SK-N-SH (cell line): ENCODE measurements at regions not wholly inside any gene's neighbourhood (a gene's known extent, or its start where the extent isn't known, plus 50 kb on each side); places are given as distances from the start of the nearest gene placed in this dataset.

Source experiments
- CTCF ChIA-PET: fragments of 300-600, 350-600 bp; formaldehyde crosslinking; extraction: SDS; loops from one replicate; lab custom pipeline; 2021; lab: Yijun Ruan, JAX
- POLR2A ChIA-PET: fragments of 350-600 bp; sonication (Branson Sonifier 250); formaldehyde crosslinking; extraction: SDS; loops from one replicate; lab custom pipeline; 2020; ENCODE audit warnings: antibody characterized with exemption, inconsistent platforms; lab: Yijun Ruan, JAX
- DNase-seq: peaks from one replicate; pipeline ENCODE4 v3.0.0; 2012
- H2AFZ ChIP-seq: fragments of 200-600 bp; sonication (generic); 2 replicates; pipeline ENCODE4 v1.8.1; 2016; ENCODE audit warnings: antibody characterized with exemption, mild to moderate bottlenecking, low read depth
- H3F3A ChIP-seq: fragments of 200-600 bp; sonication (generic); replicated peaks from 2 replicates; pipeline ENCODE3; 2016; ENCODE audit warnings: antibody characterized with exemption, mild to moderate bottlenecking; ENCODE audit not compliant: insufficient read depth
- H3K27ac ChIP-seq, 2 experiments: fragments of 200-500 bp in 1 of 2; fragments of 200-600 bp in 1 of 2; sonication (Bioruptor generic) in 1 of 2; sonication (generic), shearing (Covaris generic) in 1 of 2; 2 replicates each; pipeline versions ENCODE4 v1.5.1 to v1.6.1; 2014 to 2016; ENCODE audit warnings: low read depth in 2 of 2, inconsistent platforms in 1 of 2, low read length in 1 of 2, mild to moderate bottlenecking in 1 of 2, mixed read lengths in 1 of 2
- H3K27me3 ChIP-seq: fragments of 200-600 bp; sonication (generic), shearing (Covaris generic); 2 replicates; pipeline ENCODE4 v1.6.1; 2016; ENCODE audit warnings: mixed run types; ENCODE audit not compliant: insufficient read depth
- H3K36me3 ChIP-seq, 2 experiments: fragments of 200-500 bp in 1 of 2; fragments of 200-600 bp in 1 of 2; sonication (Bioruptor generic) in 1 of 2; sonication (generic) in 1 of 2; replicated peaks in 1 of 2; 2 replicates each; pipeline versions ENCODE3 to v1.5.1; 2014 to 2016; ENCODE audit warnings: low read length in 1 of 2, mild to moderate bottlenecking in 1 of 2; ENCODE audit not compliant: insufficient read depth in 2 of 2, control insufficient read depth in 1 of 2
- H3K4me1 ChIP-seq, 2 experiments: fragments of 200-500 bp in 1 of 2; fragments of 200-600 bp in 1 of 2; sonication (Bioruptor generic) in 1 of 2; sonication (generic), shearing (Covaris generic) in 1 of 2; 2 replicates each; pipeline versions ENCODE4 v1.5.1 to v1.6.1; 2014 to 2016; ENCODE audit warnings: low read depth in 1 of 2, low read length in 1 of 2, mixed run types in 1 of 2; ENCODE audit not compliant: insufficient read depth in 2 of 2, control insufficient read depth in 1 of 2
- H3K4me2 ChIP-seq: fragments of 200-600 bp; sonication (generic), shearing (Covaris generic); 2 replicates; pipeline ENCODE4 v1.6.1; 2017; ENCODE audit warnings: mixed run types
- H3K4me3 ChIP-seq, 2 experiments: fragments of 200-500 bp in 1 of 2; fragments of 200-600 bp in 1 of 2; sonication (Bioruptor generic) in 1 of 2; sonication (generic), shearing (Covaris generic) in 1 of 2; 2 replicates each; pipeline versions ENCODE4 v1.5.1 to v1.8.1; 2014 to 2016; ENCODE audit warnings: low read depth in 2 of 2, inconsistent platforms in 1 of 2, low read length in 1 of 2, mild to moderate bottlenecking in 1 of 2, mixed read lengths in 1 of 2, moderate library complexity in 1 of 2
- H3K79me2 ChIP-seq: fragments of 200-600 bp; sonication (generic); 2 replicates; pipeline ENCODE4 v1.8.1; 2017; ENCODE audit warnings: mild to moderate bottlenecking; ENCODE audit not compliant: insufficient read depth
- H3K9ac ChIP-seq: fragments of 200-600 bp; sonication (generic); 2 replicates; pipeline ENCODE4 v1.6.1; 2017; ENCODE audit warnings: mixed run types
- H3K9me2 ChIP-seq: fragments of 200-600 bp; sonication (generic); 2 replicates; pipeline ENCODE4 v1.6.1; 2017; ENCODE audit warnings: mixed run types
- H3K9me3 ChIP-seq: fragments of 200-600 bp; sonication (generic); 2 replicates; pipeline ENCODE4 v1.6.1; 2017; ENCODE audit warnings: mixed run types, mild to moderate bottlenecking, moderate library complexity
- H4K20me1 ChIP-seq: fragments of 200-600 bp; sonication (generic); 2 replicates; pipeline ENCODE4 v1.6.1; 2017; ENCODE audit warnings: mild to moderate bottlenecking, mixed run types; ENCODE audit not compliant: insufficient read depth
- CHD2 ChIP-seq: fragments of 150-350 bp; IDR thresholded peaks from 2 replicates; pipeline ENCODE4 v1.6.1; 2018; ENCODE audit warnings: low read length; ENCODE audit not compliant: partially characterized antibody
- EP300 ChIP-seq, 2 experiments: IDR thresholded peaks; 2 replicates each; pipeline versions ENCODE4 v1.4.0 to v1.6.1; 2012; ENCODE audit warnings: borderline replicate concordance in 1 of 2, low read depth in 1 of 2, low read length in 1 of 2
- EZH2phosphoT487 ChIP-seq: fragments of 200-600 bp; sonication (generic); IDR thresholded peaks from 2 replicates; pipeline ENCODE4 v1.6.1; 2017; ENCODE audit warnings: low read depth, mixed run types, mild to moderate bottlenecking, antibody characterized with exemption, moderate library complexity, borderline replicate concordance
- GABPA ChIP-seq: IDR thresholded peaks from 2 replicates; pipeline ENCODE4 v1.4.0; 2012; ENCODE audit warnings: low read depth, mild to moderate bottlenecking
- POLR2AphosphoS5 ChIP-seq: IDR thresholded peaks from 2 replicates; pipeline ENCODE4 v1.6.1; 2012; ENCODE audit warnings: low read depth, low read length
- RAD21 ChIP-seq: IDR thresholded peaks from 2 replicates; pipeline ENCODE4 v1.6.1; 2012; ENCODE audit warnings: mild to moderate bottlenecking, low read length
- RFX5 ChIP-seq: IDR thresholded peaks from 2 replicates; pipeline ENCODE4 v1.6.1; 2012; ENCODE audit warnings: mild to moderate bottlenecking, improper control_type of control experiment, low read length
- SIN3A ChIP-seq: IDR thresholded peaks from 2 replicates; pipeline ENCODE4 v1.6.1; 2012; ENCODE audit warnings: low read depth, mild to moderate bottlenecking, low read length, moderate library complexity, borderline replicate concordance
- WGBS: methylation state at CpG from one replicate; pipeline ENCODE4 v1.1.6; 2017; ENCODE audit warnings: low lambda C conversion rate; 5-methylcytosine and 5-hydroxymethylcytosine counted together
- TF ChIP-seq, protein P1 (sequence below): fragments of 150-350 bp; IDR thresholded peaks from 2 replicates; pipeline ENCODE4 v1.6.1; 2016; ENCODE audit warnings: mild to moderate bottlenecking, low read depth, low read length
- TF ChIP-seq, protein P2 (sequence below): IDR thresholded peaks from 2 replicates; pipeline ENCODE4; 2012
- TF ChIP-seq, protein P3 (sequence below): IDR thresholded peaks from 2 replicates; pipeline ENCODE4 v1.4.0; 2012; ENCODE audit warnings: low read depth, borderline replicate concordance

DNA sequence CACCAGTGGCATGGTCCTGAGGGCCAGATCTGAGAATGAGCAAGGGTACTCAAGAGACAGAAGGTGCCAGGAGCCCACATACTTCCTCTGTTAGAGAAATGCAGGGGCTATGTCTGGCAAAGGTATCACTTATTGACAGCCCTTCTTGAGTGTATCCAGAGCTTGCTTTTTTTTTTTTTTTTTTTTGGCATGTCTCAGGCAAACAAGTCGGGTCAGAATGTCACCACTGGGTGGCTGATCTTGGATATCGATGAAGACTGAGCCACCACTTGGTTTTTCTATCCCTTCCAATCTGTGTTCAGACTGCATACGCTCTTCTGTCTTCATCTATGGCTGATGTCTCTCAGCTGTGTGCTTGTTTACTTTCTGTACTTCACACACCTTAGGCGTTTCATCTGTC, 363.4 kb upstream of the C2CD4B start:
- no peak for TF ChIP-seq GABPA
- no peak for TF ChIP-seq RFX5
- TF ChIP-seq, protein P1, sequence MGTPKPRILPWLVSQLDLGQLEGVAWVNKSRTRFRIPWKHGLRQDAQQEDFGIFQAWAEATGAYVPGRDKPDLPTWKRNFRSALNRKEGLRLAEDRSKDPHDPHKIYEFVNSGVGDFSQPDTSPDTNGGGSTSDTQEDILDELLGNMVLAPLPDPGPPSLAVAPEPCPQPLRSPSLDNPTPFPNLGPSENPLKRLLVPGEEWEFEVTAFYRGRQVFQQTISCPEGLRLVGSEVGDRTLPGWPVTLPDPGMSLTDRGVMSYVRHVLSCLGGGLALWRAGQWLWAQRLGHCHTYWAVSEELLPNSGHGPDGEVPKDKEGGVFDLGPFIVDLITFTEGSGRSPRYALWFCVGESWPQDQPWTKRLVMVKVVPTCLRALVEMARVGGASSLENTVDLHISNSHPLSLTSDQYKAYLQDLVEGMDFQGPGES, result no peak
- no peak for TF ChIP-seq EP300 (IDR thresholded peaks at IDR 0.05; ENCODE audit: borderline replicate concordance in 1 of 2, low read depth in 1 of 2, low read length in 1 of 2)
- TF ChIP-seq, all 33 proteins: peak for 0
- no peaks in the 10 kb centered on the region for H3K27me3 ChIP-seq
- no peak overlapping the region for H3K4me3 ChIP-seq
- H3K9ac ChIP-seq, result no peak overlapping the region
- POLR2A ChIA-PET, result no interaction called here
- no peak for DNase-seq
- peaks cover 10% of the 10 kb centered on the region for H3K79me2 ChIP-seq
- no peaks in the 10 kb centered on the region for H3K36me3 ChIP-seq
- WGBS, result 83% methylated on average over 4 of the region's 4 CpGs
- H3K4me1 ChIP-seq, result peaks cover 0 to 9% of the 10 kb centered on the region in 2 experiments; a peak in 2 of 4 replicates
- H3K4me2 ChIP-seq, result no peak overlapping the region
- no peak overlapping the region for H2AFZ ChIP-seq
- H4K20me1 ChIP-seq, result no peaks in the 10 kb centered on the region
- no peaks in the 10 kb centered on the region for H3K9me2 ChIP-seq
- H3F3A ChIP-seq, result no peaks in the 10 kb centered on the region
- CTCF ChIA-PET, result interaction anchor here (2.6 kb wide), 1 partner anchor 19 kb away, joined by 9 read pairs; no protein-coding TSS in a partner anchor
- H3K9me3 ChIP-seq, result no peaks in the 10 kb centered on the region
- H3K27ac ChIP-seq, result no peak overlapping the region

DNA sequence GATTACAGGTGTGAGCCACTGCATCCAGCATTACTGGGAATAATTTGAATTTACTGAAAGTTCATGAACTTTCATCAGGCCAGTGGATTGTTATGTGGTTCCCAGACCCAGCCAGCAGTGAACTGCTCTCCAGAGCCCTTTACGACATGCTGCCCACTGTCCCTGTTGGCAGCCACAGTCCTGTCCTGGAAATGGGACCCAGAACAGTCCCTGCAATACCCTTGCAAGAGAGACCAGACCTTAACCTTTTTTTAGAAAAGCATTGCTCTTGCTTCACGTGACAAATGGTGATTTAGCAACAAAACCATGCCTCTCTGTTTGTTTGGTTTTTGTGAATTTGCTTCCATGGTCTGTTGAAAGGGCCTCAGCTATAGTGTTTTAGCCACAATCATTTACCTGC, 367.3 kb upstream of the C2CD4B start:
- no peak overlapping the region for H3K9ac ChIP-seq
- no peak overlapping the region for H3K4me2 ChIP-seq
- H2AFZ ChIP-seq, result no peak overlapping the region
- no peaks in the 10 kb centered on the region for H3K9me2 ChIP-seq
- no peak overlapping the region for H3K27ac ChIP-seq
- H3K4me3 ChIP-seq, result no peak overlapping the region
- no peaks in the 10 kb centered on the region for H4K20me1 ChIP-seq
- WGBS, result 93% methylated on average over 2 of the region's 2 CpGs
- H3K36me3 ChIP-seq, result no peaks in the 10 kb centered on the region
- ChIA-PET POLR2A (no interaction called here), CTCF (interaction anchor here (3.3 kb wide), 1 partner anchor 18 kb away, joined by 17 read pairs; no protein-coding TSS in a partner anchor)
- peaks cover 16% of the 10 kb centered on the region for H3K79me2 ChIP-seq
- DNase-seq, result no peak
- H3K9me3 ChIP-seq, result no peaks in the 10 kb centered on the region
- TF ChIP-seq, protein P2, sequence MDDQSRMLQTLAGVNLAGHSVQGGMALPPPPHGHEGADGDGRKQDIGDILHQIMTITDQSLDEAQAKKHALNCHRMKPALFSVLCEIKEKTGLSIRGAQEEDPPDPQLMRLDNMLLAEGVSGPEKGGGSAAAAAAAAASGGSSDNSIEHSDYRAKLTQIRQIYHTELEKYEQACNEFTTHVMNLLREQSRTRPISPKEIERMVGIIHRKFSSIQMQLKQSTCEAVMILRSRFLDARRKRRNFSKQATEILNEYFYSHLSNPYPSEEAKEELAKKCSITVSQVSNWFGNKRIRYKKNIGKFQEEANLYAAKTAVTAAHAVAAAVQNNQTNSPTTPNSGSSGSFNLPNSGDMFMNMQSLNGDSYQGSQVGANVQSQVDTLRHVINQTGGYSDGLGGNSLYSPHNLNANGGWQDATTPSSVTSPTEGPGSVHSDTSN, result no peak
- TF ChIP-seq EZH2phosphoT487 (no peak), RAD21 (no peak), SIN3A (no peak), CHD2 (no peak), POLR2AphosphoS5 (no peak), GABPA (no peak)
- TF ChIP-seq, protein P3, sequence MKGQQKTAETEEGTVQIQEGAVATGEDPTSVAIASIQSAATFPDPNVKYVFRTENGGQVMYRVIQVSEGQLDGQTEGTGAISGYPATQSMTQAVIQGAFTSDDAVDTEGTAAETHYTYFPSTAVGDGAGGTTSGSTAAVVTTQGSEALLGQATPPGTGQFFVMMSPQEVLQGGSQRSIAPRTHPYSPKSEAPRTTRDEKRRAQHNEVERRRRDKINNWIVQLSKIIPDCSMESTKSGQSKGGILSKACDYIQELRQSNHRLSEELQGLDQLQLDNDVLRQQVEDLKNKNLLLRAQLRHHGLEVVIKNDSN, result no peak
- H3K27me3 ChIP-seq, result no peaks in the 10 kb centered on the region
- peaks cover 7% of the 10 kb centered on the region for H3F3A ChIP-seq
- peaks cover 0 to 16% of the 10 kb centered on the region in 2 experiments; a peak in 1 of 4 replicates for H3K4me1 ChIP-seq
